ENCODE measurements at regions not wholly inside any gene's neighbourhood (a gene's known extent, or its start where the extent isn't known, plus 50 kb on each side); places are given as distances from the start of the nearest gene placed in this dataset.

- H3K27me3 Mint-ChIP-seq (ENCODE audit: unreplicated experiment) = no peaks in the 10 kb centered on the region
- DNase-seq (ENCODE audit: low spot score) = no peak
These were observed 57.5 kb upstream of the FAM47C start for GRCh38 chrX:36950495-36951253.

GRCh38 chrX:36957425-36958328 is 50.5 kb upstream of the FAM47C start:
- Mint-ChIP-seq H3K27ac (ENCODE audit: unreplicated experiment) (no peak overlapping the region), H3K36me3 (ENCODE audit: low read depth, unreplicated experiment) (no peaks in the 10 kb centered on the region), H3K27me3 (ENCODE audit: unreplicated experiment) (peaks cover 5% of the 10 kb centered on the region), H3K4me3 (ENCODE audit: unreplicated experiment) (peak overlapping the region; percentile 74), H3K9me3 (ENCODE audit: unreplicated experiment) (no peaks in the 10 kb centered on the region), H3K4me1 (ENCODE audit: unreplicated experiment) (no peaks in the 10 kb centered on the region)
- TF ChIP-seq CTCF (IDR thresholded peaks at IDR 0.05; ENCODE audit: unreplicated experiment) = no peak
- peak; percentile 43 for DNase-seq (ENCODE audit: low spot score)

More at GRCh38 chrX:36950495-36951253, 57.5 kb upstream of the FAM47C start:
- no peak overlapping the region for H3K4me3 Mint-ChIP-seq (ENCODE audit: unreplicated experiment)
- H3K27ac Mint-ChIP-seq (ENCODE audit: unreplicated experiment) = no peak overlapping the region
- H3K36me3 Mint-ChIP-seq (ENCODE audit: low read depth, unreplicated experiment) = no peaks in the 10 kb centered on the region
- H3K9me3 Mint-ChIP-seq (ENCODE audit: unreplicated experiment) = no peaks in the 10 kb centered on the region
- H3K4me1 Mint-ChIP-seq (ENCODE audit: unreplicated experiment) = no peaks in the 10 kb centered on the region
- no peak for TF ChIP-seq CTCF (IDR thresholded peaks at IDR 0.05; ENCODE audit: unreplicated experiment)
